CD4-positive, alpha-beta T cell treated with Interferon gamma for 1 hour (primary cell): ENCODE measurements at regions not wholly inside any gene's neighbourhood (a gene's known extent, or its start where the extent isn't known, plus 50 kb on each side); places are given as distances from the start of the nearest gene placed in this dataset.

Experiments
- DNase-seq: peaks from one replicate; pipeline ENCODE4 v3.0.0-alpha.2; 2020

- DNase-seq, result no peak
Measured at GRCh38 chr14:84797326-84797725, 732.6 kb upstream of the FLRT2 start.

- no peak for DNase-seq
Measured at GRCh38 chr14:84804468-84804867, 725.5 kb upstream of the FLRT2 start.

GRCh38 chr14:84804895-84805294, 725.0 kb upstream of the FLRT2 start:
- no peak for DNase-seq

GRCh38 chr14:84806181-84806580, 723.8 kb upstream of the FLRT2 start:
- no peak for DNase-seq

- DNase-seq, result no peak
Measured at GRCh38 chr14:84806622-84807021, 723.3 kb upstream of the FLRT2 start.

GRCh38 chr14:84807673-84808072, 722.3 kb upstream of the FLRT2 start:
- DNase-seq, result no peak

GRCh38 chr14:84809158-84809557, 720.8 kb upstream of the FLRT2 start:
- DNase-seq, result no peak

- no peak for DNase-seq
Measured at GRCh38 chr14:84814391-84814790, 715.6 kb upstream of the FLRT2 start.

GRCh38 chr14:84819528-84819927, 710.4 kb upstream of the FLRT2 start:
- no peak for DNase-seq

- no peak for DNase-seq
Measured at GRCh38 chr14:84825481-84826251, 704.3 kb upstream of the FLRT2 start.

GRCh38 chr14:84826294-84826693, 703.6 kb upstream of the FLRT2 start:
- no peak for DNase-seq

GRCh38 chr14:84850595-84850994, 679.3 kb upstream of the FLRT2 start:
- DNase-seq, result no peak

GRCh38 chr14:84856751-84857534, 673.0 kb upstream of the FLRT2 start:
- no peak for DNase-seq

- DNase-seq, result no peak
Measured at GRCh38 chr14:84857571-84857970, 672.4 kb upstream of the FLRT2 start.

GRCh38 chr14:84859116-84859515, 670.8 kb upstream of the FLRT2 start:
- no peak for DNase-seq

GRCh38 chr14:84864548-84865271, 665.2 kb upstream of the FLRT2 start:
- no peak for DNase-seq

- DNase-seq, result no peak
Measured at GRCh38 chr14:84871734-84872133, 658.2 kb upstream of the FLRT2 start.

GRCh38 chr14:84874436-84874835, 655.5 kb upstream of the FLRT2 start:
- DNase-seq, result no peak

- no peak for DNase-seq
Measured at GRCh38 chr14:84877061-84877460, 652.9 kb upstream of the FLRT2 start.

- no peak for DNase-seq
Measured at GRCh38 chr14:84882830-84883229, 647.1 kb upstream of the FLRT2 start.

- DNase-seq, result no peak
Measured at GRCh38 chr14:84885061-84885460, 644.9 kb upstream of the FLRT2 start.

GRCh38 chr14:84891404-84891803, 638.5 kb upstream of the FLRT2 start:
- DNase-seq, result no peak

GRCh38 chr14:84894254-84894653, 635.7 kb upstream of the FLRT2 start:
- DNase-seq, result no peak

GRCh38 chr14:84922370-84922769, 607.6 kb upstream of the FLRT2 start:
- DNase-seq, result no peak
